ENCODE measurements at regions not wholly inside any gene's neighbourhood (a gene's known extent, or its start where the extent isn't known, plus 50 kb on each side); places are given as distances from the start of the nearest gene placed in this dataset.

DNA sequence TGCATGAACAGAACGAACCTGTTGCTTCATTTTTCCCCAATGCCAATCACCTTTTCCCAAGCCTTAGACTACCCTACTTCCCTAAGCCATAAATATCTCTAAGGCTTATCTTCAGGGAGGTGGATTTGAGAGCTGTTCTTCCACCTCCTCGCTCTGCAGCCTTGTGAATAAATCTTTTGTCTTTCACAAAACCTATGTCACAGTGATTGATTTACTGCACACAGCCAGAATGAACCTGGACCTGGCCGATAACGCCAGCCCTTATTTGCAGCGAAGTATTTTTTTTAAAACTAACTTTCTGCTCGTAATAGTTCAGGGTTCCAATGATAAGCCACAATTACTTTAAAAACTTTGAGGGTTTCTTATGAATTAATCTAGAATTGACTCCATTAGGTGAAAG, 632.6 kb downstream of the PTPRU start:
- Mint-ChIP-seq H3K27me3 (ENCODE audit: insufficient read depth, unreplicated experiment) (peaks cover 9% of the 10 kb centered on the region), H3K27ac (ENCODE audit: unreplicated experiment) (no peak overlapping the region), H3K4me3 (ENCODE audit: unreplicated experiment) (no peak overlapping the region), H3K9me3 (ENCODE audit: unreplicated experiment) (no peaks in the 10 kb centered on the region), H3K36me3 (ENCODE audit: insufficient read depth, unreplicated experiment) (no peaks in the 10 kb centered on the region), H3K4me1 (ENCODE audit: low read depth, unreplicated experiment) (no peaks in the 10 kb centered on the region)
- intact Hi-C loops (cut with micrococcal nuclease; ENCODE audit: unreplicated experiment), result no loop called here
- no peaks in the 10 kb centered on the region for H3K4me1 ChIP-seq
- DNase-seq, result no peak
- H3K9me3 ChIP-seq, result no peaks in the 10 kb centered on the region
- ChIA-PET CTCF (no interaction called here), POLR2A (no interaction called here)
- H3K4me3 ChIP-seq (ENCODE audit: low read depth, low read length), result no peak overlapping the region
- BruUV-seq (replicated peaks), result no TSS peak
- no peaks in the 10 kb centered on the region for H3K27me3 ChIP-seq (replicated peaks; ENCODE audit: control insufficient read depth, insufficient read depth, low read length)
- TF ChIP-seq, protein P1, sequence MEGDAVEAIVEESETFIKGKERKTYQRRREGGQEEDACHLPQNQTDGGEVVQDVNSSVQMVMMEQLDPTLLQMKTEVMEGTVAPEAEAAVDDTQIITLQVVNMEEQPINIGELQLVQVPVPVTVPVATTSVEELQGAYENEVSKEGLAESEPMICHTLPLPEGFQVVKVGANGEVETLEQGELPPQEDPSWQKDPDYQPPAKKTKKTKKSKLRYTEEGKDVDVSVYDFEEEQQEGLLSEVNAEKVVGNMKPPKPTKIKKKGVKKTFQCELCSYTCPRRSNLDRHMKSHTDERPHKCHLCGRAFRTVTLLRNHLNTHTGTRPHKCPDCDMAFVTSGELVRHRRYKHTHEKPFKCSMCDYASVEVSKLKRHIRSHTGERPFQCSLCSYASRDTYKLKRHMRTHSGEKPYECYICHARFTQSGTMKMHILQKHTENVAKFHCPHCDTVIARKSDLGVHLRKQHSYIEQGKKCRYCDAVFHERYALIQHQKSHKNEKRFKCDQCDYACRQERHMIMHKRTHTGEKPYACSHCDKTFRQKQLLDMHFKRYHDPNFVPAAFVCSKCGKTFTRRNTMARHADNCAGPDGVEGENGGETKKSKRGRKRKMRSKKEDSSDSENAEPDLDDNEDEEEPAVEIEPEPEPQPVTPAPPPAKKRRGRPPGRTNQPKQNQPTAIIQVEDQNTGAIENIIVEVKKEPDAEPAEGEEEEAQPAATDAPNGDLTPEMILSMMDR (IDR thresholded peaks at IDR 0.05; ENCODE audit: insufficient read depth in 1 of 2, low read depth in 1 of 2, low read length in 1 of 2, severe bottlenecking in 1 of 2, unreplicated experiment in 1 of 2), result no peak
- H3K36me3 ChIP-seq (ENCODE audit: control insufficient read depth, insufficient read depth, low read length), result no peaks in the 10 kb centered on the region

DNA sequence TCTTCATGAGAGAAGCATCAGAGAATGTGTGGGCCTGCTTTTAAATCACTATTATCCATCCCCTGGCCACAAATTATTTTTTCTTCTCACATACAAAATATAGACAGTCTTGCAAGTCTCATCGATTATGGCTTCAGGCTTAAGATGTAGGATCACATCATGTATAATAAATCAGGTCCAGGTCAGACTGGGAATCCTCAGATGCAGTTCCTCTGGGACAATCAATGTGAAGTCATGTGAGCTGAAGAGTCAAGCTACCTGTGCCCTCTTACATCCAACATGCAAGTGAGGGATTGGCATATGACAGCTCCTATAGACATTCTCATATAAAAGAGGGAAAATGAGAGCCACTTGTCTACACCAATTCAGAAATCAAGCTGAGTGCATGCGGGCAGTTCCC, 631.8 kb downstream of the PTPRU start:
- H3K4me3 ChIP-seq (ENCODE audit: low read depth, low read length), result no peak overlapping the region
- no peaks in the 10 kb centered on the region for H3K36me3 Mint-ChIP-seq (ENCODE audit: insufficient read depth, unreplicated experiment)
- TF ChIP-seq, protein P1 (IDR thresholded peaks at IDR 0.05; ENCODE audit: insufficient read depth in 1 of 2, low read depth in 1 of 2, low read length in 1 of 2, severe bottlenecking in 1 of 2, unreplicated experiment in 1 of 2), result no peak
- H3K27ac Mint-ChIP-seq (ENCODE audit: unreplicated experiment), result no peak overlapping the region
- BruUV-seq (replicated peaks), result no TSS peak
- peaks cover 9% of the 10 kb centered on the region for H3K27me3 Mint-ChIP-seq (ENCODE audit: insufficient read depth, unreplicated experiment)
- intact Hi-C loops (cut with micrococcal nuclease; ENCODE audit: unreplicated experiment), result no loop called here
- no peaks in the 10 kb centered on the region for H3K27me3 ChIP-seq (replicated peaks; ENCODE audit: control insufficient read depth, insufficient read depth, low read length)
- no peaks in the 10 kb centered on the region for H3K4me1 ChIP-seq
- no peaks in the 10 kb centered on the region for H3K4me1 Mint-ChIP-seq (ENCODE audit: low read depth, unreplicated experiment)
- POLR2A ChIA-PET, result no interaction called here
- H3K36me3 ChIP-seq (ENCODE audit: control insufficient read depth, insufficient read depth, low read length), result no peaks in the 10 kb centered on the region
- CTCF ChIA-PET, result no interaction called here
- H3K9me3 Mint-ChIP-seq (ENCODE audit: unreplicated experiment), result no peaks in the 10 kb centered on the region
- H3K9me3 ChIP-seq, result no peaks in the 10 kb centered on the region
- no peak for DNase-seq
- no peak overlapping the region for H3K4me3 Mint-ChIP-seq (ENCODE audit: unreplicated experiment)

DNA sequence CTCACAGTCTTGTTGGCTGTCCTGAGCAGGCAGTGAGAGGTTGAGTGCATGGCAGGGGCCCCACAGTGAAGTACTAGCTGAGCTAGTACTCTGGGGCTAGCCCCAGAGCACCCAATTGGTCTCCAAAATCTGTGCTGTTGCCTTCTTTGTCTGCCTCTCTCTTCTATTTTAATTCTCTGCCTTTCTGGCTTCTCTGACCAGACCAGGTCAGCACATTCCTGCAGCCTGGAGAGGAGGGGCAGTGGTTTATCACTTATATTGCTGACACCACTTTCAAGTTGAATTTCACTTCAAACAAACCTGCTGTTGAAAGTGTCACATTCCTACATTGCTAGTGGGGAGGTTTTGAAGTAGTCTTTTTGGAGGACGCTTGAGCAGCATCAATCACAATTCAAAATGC, 628.7 kb downstream of the PTPRU start:
- H3K9me3 ChIP-seq, result no peaks in the 10 kb centered on the region
- no peaks in the 10 kb centered on the region for H3K4me1 ChIP-seq
- H3K27me3 ChIP-seq (replicated peaks; ENCODE audit: control insufficient read depth, insufficient read depth, low read length), result no peaks in the 10 kb centered on the region
- intact Hi-C loops (cut with micrococcal nuclease; ENCODE audit: unreplicated experiment), result no loop called here
- no TSS peak for BruUV-seq (replicated peaks)
- Mint-ChIP-seq H3K4me1 (ENCODE audit: low read depth, unreplicated experiment) (no peaks in the 10 kb centered on the region), H3K36me3 (ENCODE audit: insufficient read depth, unreplicated experiment) (no peaks in the 10 kb centered on the region), H3K9me3 (ENCODE audit: unreplicated experiment) (peaks cover 10% of the 10 kb centered on the region), H3K27me3 (ENCODE audit: insufficient read depth, unreplicated experiment) (peaks cover 3% of the 10 kb centered on the region), H3K27ac (ENCODE audit: unreplicated experiment) (no peak overlapping the region), H3K4me3 (ENCODE audit: unreplicated experiment) (no peak overlapping the region)
- POLR2A ChIA-PET, result no interaction called here
- no peak overlapping the region for H3K4me3 ChIP-seq (ENCODE audit: low read depth, low read length)
- no peak for DNase-seq
- CTCF ChIA-PET, result no interaction called here
- H3K36me3 ChIP-seq (ENCODE audit: control insufficient read depth, insufficient read depth, low read length), result no peaks in the 10 kb centered on the region
- TF ChIP-seq, protein P1 (IDR thresholded peaks at IDR 0.05; ENCODE audit: insufficient read depth in 1 of 2, low read depth in 1 of 2, low read length in 1 of 2, severe bottlenecking in 1 of 2, unreplicated experiment in 1 of 2), result no peak
